ENCODE measurements at regions not wholly inside any gene's neighbourhood (a gene's known extent, or its start where the extent isn't known, plus 50 kb on each side); places are given as distances from the start of the nearest gene placed in this dataset.

- no peak overlapping the region for H3K4me3 ChIP-seq (ENCODE audit: low read depth, low read length)
- no peak for TF ChIP-seq CTCF (IDR thresholded peaks at IDR 0.05; ENCODE audit: low read depth, low read length)
- no peak for DNase-seq (ENCODE audit: low read depth, low spot score)
- ChIA-PET POLR2A (no interaction called here), CTCF (interaction anchor here (0.7 kb wide), 1 partner anchor 674 kb away, joined by 3 read pairs; no protein-coding TSS in a partner anchor)
- H3K9me3 ChIP-seq (ENCODE audit: control insufficient read depth, insufficient read depth, low read length), result no peaks in the 10 kb centered on the region; the same call in 1 of the 2 replicates
- H3K27me3 ChIP-seq (ENCODE audit: control insufficient read depth, insufficient read depth, low read length), result peaks cover 21% of the 10 kb centered on the region
- no peak overlapping the region for H3K27ac ChIP-seq (ENCODE audit: low read depth, low read length)
Measured at GRCh38 chr15:70244978-70245542, 147.3 kb upstream of the TLE3 start.

- no peak for TF ChIP-seq CTCF (IDR thresholded peaks at IDR 0.05; ENCODE audit: low read depth, low read length)
- no peaks in the 10 kb centered on the region; the same call in 1 of the 2 replicates for H3K9me3 ChIP-seq (ENCODE audit: control insufficient read depth, insufficient read depth, low read length)
- DNase-seq (ENCODE audit: low read depth, low spot score), result no peak
- CTCF ChIA-PET, result no interaction called here
- H3K27me3 ChIP-seq (ENCODE audit: control insufficient read depth, insufficient read depth, low read length), result peaks cover 19% of the 10 kb centered on the region
- H3K27ac ChIP-seq (ENCODE audit: low read depth, low read length), result no peak overlapping the region
- H3K4me3 ChIP-seq (ENCODE audit: low read depth, low read length), result no peak overlapping the region
- POLR2A ChIA-PET, result no interaction called here
Measured at GRCh38 chr15:70243686-70244540, 146.2 kb upstream of the TLE3 start.

- Histone ChIP-seq H3K27ac (ENCODE audit: low read depth, low read length) (no peak overlapping the region), H3K9me3 (ENCODE audit: control insufficient read depth, insufficient read depth, low read length) (no peaks in the 10 kb centered on the region; the same call in 1 of the 2 replicates), H3K27me3 (ENCODE audit: control insufficient read depth, insufficient read depth, low read length) (peaks cover 21% of the 10 kb centered on the region), H3K4me3 (ENCODE audit: low read depth, low read length) (no peak overlapping the region)
- POLR2A ChIA-PET, result no interaction called here
- no peak for DNase-seq (ENCODE audit: low read depth, low spot score)
- CTCF ChIA-PET, result no interaction called here
- no peak for TF ChIP-seq CTCF (IDR thresholded peaks at IDR 0.05; ENCODE audit: low read depth, low read length)
Measured at GRCh38 chr15:70242951-70243685, 145.4 kb upstream of the TLE3 start.

GRCh38 chr15:70241561-70242320 lies 144.0 kb upstream of the TLE3 start:
- H3K27ac ChIP-seq (ENCODE audit: low read depth, low read length), result no peak overlapping the region
- DNase-seq (ENCODE audit: low read depth, low spot score), result no peak
- POLR2A ChIA-PET, result no interaction called here
- CTCF ChIA-PET, result no interaction called here
- no peak overlapping the region for H3K4me3 ChIP-seq (ENCODE audit: low read depth, low read length)
- H3K27me3 ChIP-seq (ENCODE audit: control insufficient read depth, insufficient read depth, low read length), result peaks cover 16% of the 10 kb centered on the region
- no peaks in the 10 kb centered on the region; the same call in 1 of the 2 replicates for H3K9me3 ChIP-seq (ENCODE audit: control insufficient read depth, insufficient read depth, low read length)
- TF ChIP-seq CTCF (IDR thresholded peaks at IDR 0.05; ENCODE audit: low read depth, low read length), result no peak

Measured in AG04450 (cell line).